ENCODE measurements at regions not wholly inside any gene's neighbourhood (a gene's known extent, or its start where the extent isn't known, plus 50 kb on each side); places are given as distances from the start of the nearest gene placed in this dataset.

- TF ChIP-seq CTCF (IDR thresholded peaks at IDR 0.05) (no peak), ZFX (IDR thresholded peaks at IDR 0.05; ENCODE audit: borderline replicate concordance) (no peak)
Measured at GRCh38 chr7:142590077-142590476, 159.2 kb upstream of the PRSS1 start.

Measured in 22Rv1 (cell line).